ENCODE measurements at regions not wholly inside any gene's neighbourhood (a gene's known extent, or its start where the extent isn't known, plus 50 kb on each side); places are given as distances from the start of the nearest gene placed in this dataset.
A peak's percentile ranks its signal among the peaks of the same experiment; 100 is the strongest.
"Not testable (repeated sequence)": the region's sequence is repeated elsewhere in the genome, so short reads cannot be mapped to it uniquely, and the experiment has no call there.

DNA sequence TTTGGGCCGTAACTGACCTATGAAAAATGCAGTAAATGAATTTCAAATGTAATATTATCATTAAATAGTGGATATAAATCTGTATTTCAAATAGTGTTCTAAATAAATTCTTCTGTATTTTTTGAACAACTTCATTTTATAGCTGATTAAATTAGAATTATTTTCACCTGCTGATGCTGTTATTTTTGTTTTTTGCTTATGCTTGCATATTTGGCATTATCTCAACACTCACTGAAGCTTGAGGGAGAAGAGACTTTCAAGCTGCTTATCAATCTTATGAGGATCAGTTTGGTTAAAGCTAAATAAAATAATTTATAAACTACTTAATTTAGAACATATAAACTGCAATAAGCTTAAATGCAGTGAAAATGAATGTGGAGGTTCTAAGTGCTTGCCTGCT lies 251.3 kb upstream of the PCDH9 start:
- no peak for DNase-seq

DNA sequence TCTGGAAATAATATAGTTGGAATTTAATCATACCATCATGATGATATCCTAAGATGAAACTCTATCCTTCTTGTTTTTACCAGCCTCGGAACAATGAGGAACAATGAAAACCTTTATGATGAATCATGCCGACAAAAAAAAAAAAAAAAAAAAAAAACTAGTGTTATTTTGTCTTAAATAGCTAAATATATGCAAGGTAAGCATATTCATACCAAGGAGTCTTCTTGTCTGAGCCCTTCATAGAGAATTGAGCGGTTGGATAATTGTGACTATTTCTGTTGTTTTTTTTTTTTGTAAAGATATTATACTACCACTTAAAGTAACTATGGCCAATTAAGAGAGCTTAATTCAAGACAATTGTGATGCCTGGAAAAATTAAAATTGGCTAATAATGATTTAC lies 244.0 kb upstream of the PCDH9 start:
- DNase-seq, result no peak

DNA sequence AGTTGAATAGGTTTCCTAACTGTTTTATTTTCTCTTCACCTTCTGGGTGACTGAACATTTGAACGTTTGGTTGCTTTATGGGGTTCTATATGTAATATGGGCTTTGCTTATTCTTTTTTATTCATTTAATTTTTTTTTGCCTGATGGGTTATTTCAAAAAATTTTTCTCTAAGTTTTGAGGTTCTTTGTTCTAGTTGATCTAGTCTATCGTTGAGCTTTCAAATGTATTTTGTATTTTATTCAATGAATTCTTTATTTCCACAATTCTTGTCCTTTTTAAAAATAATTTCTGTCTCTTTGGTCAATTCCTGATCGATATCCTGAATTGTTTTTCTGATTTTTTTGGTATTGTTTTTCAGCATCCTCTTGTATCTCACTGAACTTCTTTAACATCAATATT lies 239.5 kb upstream of the PCDH9 start:
- DNase-seq, result no peak

GRCh38 chr13:67466569-67466968 lies 236.4 kb upstream of the PCDH9 start:
- no peak for DNase-seq

DNA sequence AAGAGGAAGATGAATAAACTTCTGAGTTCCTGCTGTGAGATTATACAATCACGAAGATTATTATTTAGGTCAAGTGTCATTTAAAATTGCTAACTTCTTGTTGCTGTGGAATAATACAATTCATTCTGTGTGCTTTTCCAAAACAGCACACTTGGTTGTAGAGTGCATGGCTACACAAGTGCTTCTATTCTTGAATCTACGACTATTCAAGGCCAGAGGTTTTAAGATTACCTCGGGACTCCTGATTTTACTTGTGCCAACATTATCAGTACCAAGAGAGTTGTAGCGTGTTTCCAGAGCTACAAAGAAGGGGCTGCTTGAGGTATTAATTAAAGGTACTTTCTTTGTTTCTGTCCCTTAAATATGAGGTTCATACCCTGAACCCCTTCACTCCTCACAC lies 234.0 kb upstream of the PCDH9 start:
- DNase-seq, result no peak

- DNase-seq, result no peak
Observed at GRCh38 chr13:67462098-67462497, 232.0 kb upstream of the PCDH9 start.

DNA sequence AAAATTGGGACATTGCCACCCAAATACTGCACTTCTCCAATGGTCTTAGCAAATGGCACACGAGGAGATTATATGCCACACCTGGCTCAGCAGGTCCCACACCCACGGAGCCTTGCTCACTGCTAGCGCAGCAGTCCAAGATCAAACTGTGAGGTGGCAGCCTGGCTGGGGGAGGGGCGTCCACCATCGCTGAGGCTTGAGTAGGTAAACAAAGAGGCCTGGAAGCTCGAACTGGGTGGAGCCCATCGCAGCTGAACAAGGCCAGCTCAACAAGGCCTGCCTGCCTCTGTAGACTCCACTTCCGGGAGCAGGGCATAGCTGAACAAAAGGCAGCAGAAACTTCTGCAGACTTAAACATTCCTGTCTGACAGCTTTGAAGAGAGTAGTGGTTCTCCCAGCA lies 222.4 kb upstream of the PCDH9 start:
- not testable (repeated sequence) for DNase-seq

- DNase-seq, result no peak
Observed at GRCh38 chr13:67445436-67445835, 215.3 kb upstream of the PCDH9 start.

- DNase-seq, result no peak
Observed at GRCh38 chr13:67443923-67444322, 213.8 kb upstream of the PCDH9 start.

- DNase-seq, result no peak
Observed at GRCh38 chr13:67440236-67440975, 210.3 kb upstream of the PCDH9 start.

- DNase-seq, result no peak
Observed at GRCh38 chr13:67439365-67439764, 209.2 kb upstream of the PCDH9 start.

DNA sequence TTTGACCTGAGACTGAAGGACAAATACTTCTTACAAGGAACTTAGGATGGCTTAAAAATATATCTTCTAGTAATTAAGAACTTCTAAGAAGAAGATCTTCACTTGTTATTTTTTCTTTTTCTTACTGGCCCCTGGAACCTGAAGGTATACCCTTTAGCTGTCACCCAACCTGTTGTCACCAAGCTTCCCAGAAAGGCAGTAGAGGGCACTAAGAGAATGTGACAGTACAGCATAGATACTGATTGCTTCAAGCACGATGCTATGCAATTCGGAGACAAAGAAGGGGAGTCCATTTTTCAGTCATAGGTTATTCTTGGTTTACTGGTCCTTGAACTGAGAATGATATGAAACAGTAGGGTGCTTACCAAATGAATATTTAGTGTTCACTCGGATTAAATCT lies 208.3 kb upstream of the PCDH9 start:
- no peak for DNase-seq

DNA sequence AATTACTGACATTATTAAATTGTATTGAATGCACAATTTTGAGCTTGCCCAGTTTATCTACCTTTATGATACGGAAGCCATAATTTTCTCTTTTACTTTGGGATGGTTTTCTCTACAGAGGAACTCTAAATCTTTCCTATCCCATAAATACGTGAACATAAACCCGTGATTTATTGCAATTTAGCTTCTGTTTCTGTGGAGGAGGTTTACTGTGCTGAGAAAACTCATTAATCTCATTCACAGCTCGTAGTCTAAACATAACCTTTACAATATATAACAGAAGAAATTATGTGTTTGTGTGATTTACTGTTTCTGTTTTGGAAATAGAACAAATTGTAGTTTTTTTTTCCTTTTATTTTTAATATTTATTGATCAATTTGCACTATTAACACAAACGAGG lies 207.1 kb upstream of the PCDH9 start:
- DNase-seq, result no peak

- no peak for DNase-seq
Observed at GRCh38 chr13:67421475-67421874, 191.3 kb upstream of the PCDH9 start.

DNA sequence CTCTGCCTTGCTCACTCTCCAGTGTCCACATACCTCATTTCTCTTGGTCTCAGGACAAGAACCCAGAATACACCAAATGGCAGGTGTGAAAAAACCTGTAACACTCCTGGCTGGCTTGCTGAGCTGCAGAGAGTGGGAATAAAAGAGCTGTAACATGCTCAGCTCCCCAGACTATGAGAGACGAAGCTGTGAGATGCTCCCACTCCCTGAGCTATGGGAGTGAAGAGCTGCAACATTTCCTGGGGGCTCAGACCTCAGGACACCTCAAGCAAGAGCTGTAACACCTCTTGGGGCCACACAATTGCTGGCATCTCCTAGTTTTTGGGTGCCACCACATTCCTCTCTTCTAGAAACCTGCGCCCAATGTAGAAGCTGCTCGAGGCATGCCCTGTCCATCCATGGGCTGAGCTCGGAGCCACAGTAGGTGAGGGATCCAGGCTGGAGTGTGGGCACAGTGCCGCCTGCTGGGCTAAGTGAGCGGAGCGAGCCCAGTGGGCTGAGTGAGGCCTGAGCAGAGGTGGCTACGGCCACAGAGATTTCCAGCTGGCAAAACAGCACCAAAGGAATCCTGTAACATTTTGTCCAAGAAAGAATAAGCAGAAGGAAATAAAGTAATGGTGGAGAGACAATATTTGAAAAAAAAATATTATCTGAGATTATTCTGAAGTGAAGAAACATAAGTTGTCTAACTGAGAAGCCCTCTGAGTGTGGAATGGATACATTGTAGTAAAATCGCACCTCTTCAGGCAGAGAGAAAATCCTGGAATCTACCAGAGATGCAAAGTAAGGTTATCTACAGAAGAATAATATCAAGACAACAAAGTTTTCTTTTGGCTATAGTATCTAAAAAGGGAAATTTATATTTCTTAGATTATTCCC lies 186.2 kb upstream of the PCDH9 start:
- no peak for DNase-seq

DNA sequence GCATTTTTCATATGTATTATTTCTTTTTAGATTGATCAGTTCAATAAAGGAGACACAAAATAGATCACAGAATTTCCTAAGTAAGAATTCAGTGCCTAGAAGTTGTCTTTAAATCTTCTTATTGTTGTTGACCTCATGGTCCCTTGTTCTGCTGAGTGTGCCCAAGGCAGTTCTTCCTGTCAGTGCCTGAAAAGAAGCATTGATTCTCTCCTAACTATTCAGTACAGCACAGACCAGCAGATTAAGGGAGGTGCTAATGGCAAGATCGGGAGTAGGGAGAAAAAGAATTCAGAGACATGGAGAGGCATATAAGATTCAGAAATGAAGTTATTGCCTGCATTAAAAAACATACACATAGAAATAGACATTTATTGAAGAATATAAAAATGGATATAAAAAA lies 180.5 kb upstream of the PCDH9 start:
- no peak for DNase-seq

GRCh38 chr13:67408798-67409197 lies 178.7 kb upstream of the PCDH9 start:
- no peak for DNase-seq

DNA sequence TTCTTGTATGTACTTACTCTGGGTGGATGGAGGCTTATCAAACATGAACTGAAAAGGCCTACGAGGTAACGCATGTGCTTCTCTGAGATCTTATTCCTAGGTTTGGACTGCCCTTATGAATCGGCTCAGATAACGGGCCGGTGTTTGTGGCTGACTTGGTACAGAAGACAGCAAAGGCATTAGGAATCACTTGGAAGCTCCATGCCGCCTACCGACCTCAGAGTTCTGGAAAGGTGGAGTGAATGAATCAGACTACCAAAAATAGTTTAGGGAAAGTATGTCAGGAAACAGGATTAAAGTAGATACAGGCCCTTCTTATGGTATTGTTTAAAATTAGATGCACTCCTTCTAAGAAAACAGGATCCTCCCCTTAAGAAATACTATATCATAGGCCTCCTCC lies 172.4 kb upstream of the PCDH9 start:
- no peak for DNase-seq

DNA sequence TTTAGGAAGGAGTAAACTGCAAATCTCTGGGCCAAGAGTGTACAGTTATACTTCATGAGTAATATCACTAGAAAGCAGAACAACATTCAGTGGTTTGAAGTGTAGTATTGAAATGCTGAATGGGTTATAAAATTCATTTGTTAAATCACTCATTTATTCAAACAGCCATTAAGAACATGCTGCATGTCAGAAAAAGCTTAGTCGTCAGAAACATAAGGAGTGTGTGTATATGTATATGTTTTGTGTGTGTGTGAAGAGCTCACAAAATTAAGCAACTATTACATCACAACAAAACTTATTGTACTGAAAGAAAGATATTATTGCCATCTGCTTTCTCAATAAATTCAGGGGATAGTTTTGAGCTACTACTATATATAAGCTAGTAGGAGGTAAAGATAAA lies 165.4 kb upstream of the PCDH9 start:
- no peak for DNase-seq

GRCh38 chr13:67392014-67392413 lies 161.9 kb upstream of the PCDH9 start:
- no peak for DNase-seq

GRCh38 chr13:67390462-67391086 lies 160.4 kb upstream of the PCDH9 start:
- DNase-seq, result no peak

DNA sequence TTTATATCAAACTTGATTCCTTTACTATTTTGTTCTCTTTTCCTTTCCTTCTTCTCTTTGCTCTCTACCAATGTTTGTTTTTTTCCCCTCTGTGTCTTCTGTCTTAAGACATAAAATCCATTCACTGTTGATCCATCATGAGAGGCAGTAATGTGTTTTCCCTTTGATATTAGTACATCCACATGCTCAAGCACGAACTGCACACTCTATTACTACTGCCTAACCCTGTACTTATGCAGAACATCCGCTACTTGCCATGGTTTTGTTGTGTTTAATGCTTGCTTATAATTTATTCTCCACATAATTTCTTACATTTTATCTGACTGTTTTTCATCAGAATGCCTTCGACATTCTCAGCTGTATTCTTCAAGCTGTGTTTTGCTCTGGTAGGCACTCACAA lies 159.0 kb upstream of the PCDH9 start:
- no peak for DNase-seq

GRCh38 chr13:67383109-67383757 lies 153.1 kb upstream of the PCDH9 start:
- peak; percentile 5 for DNase-seq
